Fibroblast of villous mesenchyme (primary cell): ENCODE measurements at regions not wholly inside any gene's neighbourhood (a gene's known extent, or its start where the extent isn't known, plus 50 kb on each side); places are given as distances from the start of the nearest gene placed in this dataset. TPM values are rescaled to one million over a fixed set of nuclear protein-coding genes. Genes with fewer than 3 reads are reported as not detected.
A peak's percentile ranks its signal among the peaks of the same experiment; 100 is the strongest.

Experiments used
- DNase-seq: peaks from one replicate; pipeline ENCODE4 v3.0.0-alpha.2; 2010; ENCODE audit warnings: low read depth
- H3K4me3 ChIP-seq: 2 replicates; pipeline ENCODE4 v1.5.1; 2011; ENCODE audit warnings: low read depth, mild to moderate bottlenecking, low read length
- small RNA-seq: library from RNA; depleted of rRNA; stranded (forward); fragments of <200 nt; gene quantifications from one replicate; pipeline ENCODE3, GENCODE V24; 2012
- TF ChIP-seq, protein P1 (sequence below): IDR thresholded peaks from 2 replicates; pipeline ENCODE4 v1.5.1; 2012; ENCODE audit warnings: low read depth, mild to moderate bottlenecking, low read length; ENCODE audit not compliant: insufficient read depth

DNA sequence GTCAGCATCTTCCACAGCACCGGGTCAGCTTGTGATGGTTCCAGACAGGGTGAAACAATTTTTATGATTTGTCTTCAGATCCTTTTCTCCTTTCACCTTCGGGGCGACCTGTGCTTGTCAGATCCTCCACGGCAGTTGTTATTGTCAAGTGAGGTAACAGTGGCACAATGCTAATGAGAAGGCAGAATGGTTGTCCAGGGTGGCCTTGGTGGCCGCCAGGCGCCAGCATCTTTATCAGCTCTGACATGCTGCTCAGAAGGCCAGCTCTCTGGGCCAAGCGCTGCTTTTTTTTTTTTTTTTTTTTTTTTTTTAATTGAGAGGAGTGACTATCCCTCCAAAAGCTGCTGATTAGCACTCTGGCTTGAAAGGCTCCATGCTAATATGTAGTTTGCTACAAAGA is 52.3 kb upstream of the MGAT5 start:
- no peak overlapping the region for H3K4me3 ChIP-seq
- no peak for DNase-seq
- TF ChIP-seq, protein P1, sequence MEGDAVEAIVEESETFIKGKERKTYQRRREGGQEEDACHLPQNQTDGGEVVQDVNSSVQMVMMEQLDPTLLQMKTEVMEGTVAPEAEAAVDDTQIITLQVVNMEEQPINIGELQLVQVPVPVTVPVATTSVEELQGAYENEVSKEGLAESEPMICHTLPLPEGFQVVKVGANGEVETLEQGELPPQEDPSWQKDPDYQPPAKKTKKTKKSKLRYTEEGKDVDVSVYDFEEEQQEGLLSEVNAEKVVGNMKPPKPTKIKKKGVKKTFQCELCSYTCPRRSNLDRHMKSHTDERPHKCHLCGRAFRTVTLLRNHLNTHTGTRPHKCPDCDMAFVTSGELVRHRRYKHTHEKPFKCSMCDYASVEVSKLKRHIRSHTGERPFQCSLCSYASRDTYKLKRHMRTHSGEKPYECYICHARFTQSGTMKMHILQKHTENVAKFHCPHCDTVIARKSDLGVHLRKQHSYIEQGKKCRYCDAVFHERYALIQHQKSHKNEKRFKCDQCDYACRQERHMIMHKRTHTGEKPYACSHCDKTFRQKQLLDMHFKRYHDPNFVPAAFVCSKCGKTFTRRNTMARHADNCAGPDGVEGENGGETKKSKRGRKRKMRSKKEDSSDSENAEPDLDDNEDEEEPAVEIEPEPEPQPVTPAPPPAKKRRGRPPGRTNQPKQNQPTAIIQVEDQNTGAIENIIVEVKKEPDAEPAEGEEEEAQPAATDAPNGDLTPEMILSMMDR: no peak

DNA sequence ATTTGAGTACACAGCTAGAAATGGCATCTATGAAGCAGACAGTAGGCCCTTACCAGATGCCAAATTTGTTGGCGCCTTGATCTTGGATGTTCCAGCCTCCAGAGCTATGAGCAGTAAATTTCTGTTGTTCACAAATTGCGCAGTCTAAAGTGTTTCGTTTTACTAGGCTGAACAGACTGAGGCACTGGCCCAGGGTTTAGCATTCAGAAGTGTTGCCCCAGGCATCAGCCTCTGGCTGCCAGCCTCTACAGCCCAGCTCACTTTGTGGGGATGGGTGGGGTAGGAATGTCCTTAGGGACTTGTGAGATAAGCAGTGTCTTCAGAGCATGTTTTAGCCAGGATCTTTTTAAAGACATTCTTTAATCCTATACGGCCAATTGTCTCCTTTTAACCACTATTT is 51.5 kb upstream of the MGAT5 start:
- DNase-seq: peak; percentile 55
- H3K4me3 ChIP-seq: no peak overlapping the region
- TF ChIP-seq, protein P1: no peak

DNA sequence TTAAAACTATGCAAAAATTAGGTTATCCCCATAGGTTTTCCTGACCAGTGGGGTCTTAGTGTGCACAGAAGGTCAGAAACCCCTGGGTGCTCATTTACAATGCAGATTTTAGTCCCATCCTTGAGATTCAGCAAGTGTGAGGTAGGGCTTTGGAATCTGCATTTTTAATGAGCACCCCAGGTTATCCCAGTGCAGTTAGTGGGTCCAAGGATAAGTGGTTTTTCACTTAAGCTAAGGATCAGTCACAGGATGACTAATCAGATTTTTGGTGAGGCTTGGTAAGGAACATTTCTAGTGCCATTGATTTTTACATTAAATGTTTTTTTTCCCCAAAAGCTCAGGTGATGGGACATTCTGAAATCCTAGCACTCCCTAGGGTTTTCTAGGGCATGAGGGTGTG is 50.7 kb upstream of the MGAT5 start:
- no peak for DNase-seq
- TF ChIP-seq, protein P1: no peak
- H3K4me3 ChIP-seq: no peak overlapping the region

Small RNA genes lying in the stretch of these regions (small RNA-seq; reads per million reads assigned to genes)
- gene MIR3679: not detected
